ENCODE measurements at regions not wholly inside any gene's neighbourhood (a gene's known extent, or its start where the extent isn't known, plus 50 kb on each side); places are given as distances from the start of the nearest gene placed in this dataset.

DNA sequence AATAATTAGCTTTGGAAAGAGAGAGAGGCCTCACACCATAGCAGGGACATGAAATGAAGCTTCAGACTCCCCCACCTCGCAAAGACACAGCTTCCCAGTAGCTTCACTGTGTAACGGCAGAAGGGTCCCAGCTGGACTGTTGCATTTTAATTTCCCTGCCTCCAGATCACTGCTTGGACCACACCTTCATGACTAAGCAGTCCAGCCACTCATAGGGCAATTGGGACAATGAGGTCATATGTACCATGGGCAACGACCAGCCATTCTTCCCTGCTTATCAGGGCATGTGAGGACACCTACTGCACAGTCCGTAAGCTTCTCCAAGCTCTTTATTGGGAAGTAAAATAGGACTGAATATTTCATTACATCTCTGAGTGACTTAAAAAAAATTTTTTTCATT, 183.0 kb downstream of the MREG start (continued):
- TF ChIP-seq ARID2 (CRISPR knock-in tag; IDR thresholded peaks at IDR 0.05; ENCODE audit: borderline replicate concordance) (no peak), TBL1XR1 (IDR thresholded peaks at IDR 0.05; ENCODE audit: borderline replicate concordance, low read length, partially characterized antibody) (no peak), POGZ (CRISPR knock-in tag; IDR thresholded peaks at IDR 0.05) (peak; percentile 56; the same call in 1 of the 2 replicates), TEAD3 (CRISPR knock-in tag; optimal IDR thresholded peaks at IDR 0.05; ENCODE audit: borderline replicate concordance) (no peak), ASH2L (IDR thresholded peaks at IDR 0.05; ENCODE audit: insufficient read length, low read depth, low read length) (no peak), NR2C2 (CRISPR knock-in tag; IDR thresholded peaks at IDR 0.05; ENCODE audit: borderline replicate concordance) (no peak)

DNA sequence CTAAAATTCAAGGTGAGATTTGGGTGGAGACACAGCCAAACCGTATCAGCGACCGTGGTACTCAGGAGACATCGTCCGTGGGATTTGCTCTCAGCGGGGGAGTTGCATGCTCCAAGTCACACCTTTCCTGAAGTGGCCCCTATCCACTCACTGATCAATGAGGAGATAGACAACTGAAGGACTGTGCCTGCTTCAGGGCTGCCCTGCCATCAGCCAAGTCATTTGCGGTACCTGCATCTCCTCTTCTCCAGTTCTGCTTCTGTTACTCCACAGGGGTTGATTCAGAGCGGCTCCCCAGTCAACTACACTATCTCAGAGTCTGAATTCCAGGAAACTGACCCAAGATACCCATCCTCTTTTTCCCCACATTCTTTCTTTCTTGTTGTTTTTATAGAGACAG, 184.1 kb downstream of the MREG start:
- H3K4me3 ChIP-seq (replicated peaks in 1 of 3; ENCODE audit: insufficient read depth in 1 of 3, low read depth in 2 of 3, low read length in 3 of 3) = no peak overlapping the region
- in situ Hi-C loops (cut with HindIII; ENCODE audit: extremely low pct_ligation_motif_present, low pct_unique_long_range_greater_than_20kb) = no loop called here
- no peak overlapping the region for H3K4me2 ChIP-seq (ENCODE audit: low read depth, low read length)
- H3K4me1 ChIP-seq (ENCODE audit: insufficient read depth, low read length) = peaks cover 87% of the 10 kb centered on the region
- FAIRE-seq (no peak), ATAC-seq (no peak), DNase-seq (ENCODE audit: low spot score) (no peak)
- POLR2A ChIA-PET = interaction anchor here (1.7 to 2.2 kb wide), 2 partner anchors 136 to 393 kb away, joined by 4 to 12 read pairs; partner anchors contain the start of gene FN1
- no peaks in the 10 kb centered on the region for H4K20me1 ChIP-seq (ENCODE audit: insufficient read depth, low read length)
- BruUV-seq (replicated peaks) = no TSS peak
- no peaks in the 10 kb centered on the region for H3K36me3 ChIP-seq (replicated peaks in 1 of 2; ENCODE audit: control insufficient read depth in 1 of 2, insufficient read depth in 2 of 2, low read length in 2 of 2)
- H2AFZ ChIP-seq (ENCODE audit: low read length) = no peak overlapping the region
- intact Hi-C loops (cut with micrococcal nuclease; ENCODE audit: unreplicated experiment) = loop anchor here (5.0 kb wide), 2 partner anchors 92 to 392 kb away; partner anchors contain the start of gene FN1
- H3K9ac ChIP-seq (ENCODE audit: insufficient read depth, low read depth, low read length) = no peak overlapping the region
- H3K9me3 ChIP-seq (ENCODE audit: low read length) = no peaks in the 10 kb centered on the region
- no peaks in the 10 kb centered on the region for H3K79me2 ChIP-seq (ENCODE audit: insufficient read depth, low read length)
- CTCF ChIA-PET (ENCODE audit: low intra/inter-chr PET ratio, low total read pairs) = interaction anchor here (1.1 kb wide), 1 partner anchor 91 kb away, joined by 3 read pairs; no protein-coding TSS in a partner anchor
- H3K27ac ChIP-seq (ENCODE audit: extremely low read length, insufficient read depth, low read length) = peak overlapping the region; percentile 67
- no peaks in the 10 kb centered on the region for H3K27me3 ChIP-seq (ENCODE audit: control insufficient read depth in 1 of 2, insufficient read depth in 2 of 2, low read length in 2 of 2)
- TF ChIP-seq ZNF550 (CRISPR knock-in tag; IDR thresholded peaks at IDR 0.05; ENCODE audit: borderline replicate concordance) (0 out of 2 replicates have a peak, but pooled peaks have one; percentile 57), YEATS4 (CRISPR knock-in tag; IDR thresholded peaks at IDR 0.05; ENCODE audit: borderline replicate concordance) (no peak), ZNF510 (CRISPR knock-in tag; IDR thresholded peaks at IDR 0.05; ENCODE audit: low read depth) (0 out of 2 replicates have a peak, but pooled peaks have one; percentile 25), ZNF225 (CRISPR knock-in tag; IDR thresholded peaks at IDR 0.05) (peak; percentile 50; the same call in 1 of the 2 replicates), ZZZ3 (CRISPR knock-in tag; IDR thresholded peaks at IDR 0.05; ENCODE audit: borderline replicate concordance) (no peak)
- TF ChIP-seq, protein P1, sequence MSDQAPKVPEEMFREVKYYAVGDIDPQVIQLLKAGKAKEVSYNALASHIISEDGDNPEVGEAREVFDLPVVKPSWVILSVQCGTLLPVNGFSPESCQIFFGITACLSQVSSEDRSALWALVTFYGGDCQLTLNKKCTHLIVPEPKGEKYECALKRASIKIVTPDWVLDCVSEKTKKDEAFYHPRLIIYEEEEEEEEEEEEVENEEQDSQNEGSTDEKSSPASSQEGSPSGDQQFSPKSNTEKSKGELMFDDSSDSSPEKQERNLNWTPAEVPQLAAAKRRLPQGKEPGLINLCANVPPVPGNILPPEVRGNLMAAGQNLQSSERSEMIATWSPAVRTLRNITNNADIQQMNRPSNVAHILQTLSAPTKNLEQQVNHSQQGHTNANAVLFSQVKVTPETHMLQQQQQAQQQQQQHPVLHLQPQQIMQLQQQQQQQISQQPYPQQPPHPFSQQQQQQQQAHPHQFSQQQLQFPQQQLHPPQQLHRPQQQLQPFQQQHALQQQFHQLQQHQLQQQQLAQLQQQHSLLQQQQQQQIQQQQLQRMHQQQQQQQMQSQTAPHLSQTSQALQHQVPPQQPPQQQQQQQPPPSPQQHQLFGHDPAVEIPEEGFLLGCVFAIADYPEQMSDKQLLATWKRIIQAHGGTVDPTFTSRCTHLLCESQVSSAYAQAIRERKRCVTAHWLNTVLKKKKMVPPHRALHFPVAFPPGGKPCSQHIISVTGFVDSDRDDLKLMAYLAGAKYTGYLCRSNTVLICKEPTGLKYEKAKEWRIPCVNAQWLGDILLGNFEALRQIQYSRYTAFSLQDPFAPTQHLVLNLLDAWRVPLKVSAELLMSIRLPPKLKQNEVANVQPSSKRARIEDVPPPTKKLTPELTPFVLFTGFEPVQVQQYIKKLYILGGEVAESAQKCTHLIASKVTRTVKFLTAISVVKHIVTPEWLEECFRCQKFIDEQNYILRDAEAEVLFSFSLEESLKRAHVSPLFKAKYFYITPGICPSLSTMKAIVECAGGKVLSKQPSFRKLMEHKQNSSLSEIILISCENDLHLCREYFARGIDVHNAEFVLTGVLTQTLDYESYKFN (CRISPR knock-in tag; conservative IDR thresholded peaks at IDR 0.05) = 0 out of 2 replicates have a peak, but pooled peaks have one; percentile 16
- WGBS (ENCODE audit: low lambda C conversion rate) = 91% methylated on average over 8 of the region's 8 CpGs

Data from HepG2 (cell line).